ENCODE measurements at regions not wholly inside any gene's neighbourhood (a gene's known extent, or its start where the extent isn't known, plus 50 kb on each side); places are given as distances from the start of the nearest gene placed in this dataset.
"Not testable (repeated sequence)": the region's sequence is repeated elsewhere in the genome, so short reads cannot be mapped to it uniquely, and the experiment has no call there.

DNA sequence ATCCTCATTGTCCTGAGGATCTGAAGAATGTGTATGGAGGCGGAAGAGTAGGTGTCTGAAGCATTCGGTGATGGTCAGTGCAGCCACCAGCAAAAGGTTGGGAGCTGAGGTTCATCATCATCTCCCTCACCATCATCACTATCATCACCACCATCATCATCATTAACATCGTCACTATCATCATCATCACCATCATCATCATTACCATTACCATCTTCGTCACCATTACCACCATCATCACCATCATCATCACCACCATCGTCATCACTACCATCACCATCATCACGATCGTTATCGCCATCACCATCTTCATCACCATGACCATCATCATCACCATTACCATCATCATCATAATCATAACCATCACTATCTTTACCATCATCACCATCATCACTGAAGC lies 90.8 kb upstream of the TMEM132D start:
- no peak for DNase-seq (ENCODE audit: low read depth)
- no peak overlapping the region for H3K4me3 ChIP-seq (ENCODE audit: low read depth, low read length)
- TF ChIP-seq MAX (IDR thresholded peaks at IDR 0.05; ENCODE audit: low read depth, low read length), result no peak
- no peak for TF ChIP-seq POLR2A (IDR thresholded peaks at IDR 0.05; ENCODE audit: extremely low read depth, insufficient read length)
- no peak for TF ChIP-seq MYC (IDR thresholded peaks at IDR 0.05; ENCODE audit: low read depth, low read length)
- no peak for TF ChIP-seq CTCF (IDR thresholded peaks at IDR 0.05; ENCODE audit: low read depth, low read length)

- TF ChIP-seq MAX (IDR thresholded peaks at IDR 0.05; ENCODE audit: low read depth, low read length), result no peak
- TF ChIP-seq CTCF (IDR thresholded peaks at IDR 0.05; ENCODE audit: low read depth, low read length), result no peak
- TF ChIP-seq POLR2A (IDR thresholded peaks at IDR 0.05; ENCODE audit: extremely low read depth, insufficient read length), result no peak
- TF ChIP-seq MYC (IDR thresholded peaks at IDR 0.05; ENCODE audit: low read depth, low read length), result no peak
- H3K4me3 ChIP-seq (ENCODE audit: low read depth, low read length), result no peak overlapping the region
- no peak for DNase-seq (ENCODE audit: low read depth)
Observed at GRCh38 chr12:129997239-129997638, 93.4 kb upstream of the TMEM132D start.

DNA sequence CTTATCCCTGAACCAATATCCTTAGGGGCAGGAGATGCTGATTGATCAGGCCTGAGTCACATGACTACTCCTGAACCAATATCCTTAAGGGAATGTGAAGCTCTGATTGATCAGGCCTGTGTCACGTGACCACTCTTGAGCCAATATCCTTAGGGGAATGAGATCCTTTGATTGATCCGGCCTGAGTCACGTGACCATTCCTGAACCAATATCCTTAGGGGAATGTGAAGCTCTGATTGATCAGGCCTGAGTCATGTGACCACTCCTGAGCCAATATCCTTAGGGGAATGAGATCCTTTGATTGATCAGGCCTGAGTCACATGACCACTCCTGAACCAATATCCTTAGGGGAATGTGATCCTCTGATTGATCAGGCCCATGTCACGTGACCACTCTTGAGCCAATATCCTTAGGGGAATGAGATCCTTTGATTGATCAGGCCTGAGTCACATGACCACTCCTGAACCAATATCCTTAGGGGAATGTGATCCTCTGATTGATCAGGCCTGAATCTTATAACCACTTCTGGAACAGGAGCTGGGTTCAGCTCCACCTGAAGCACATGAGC lies 100.6 kb upstream of the TMEM132D start:
- DNase-seq (ENCODE audit: low read depth); H3K4me3 ChIP-seq (ENCODE audit: low read depth, low read length): not testable (repeated sequence)

- no peak overlapping the region for H3K4me3 ChIP-seq (ENCODE audit: low read depth, low read length)
- DNase-seq (ENCODE audit: low read depth), result no peak
- no peak for TF ChIP-seq POLR2A (IDR thresholded peaks at IDR 0.05; ENCODE audit: extremely low read depth, insufficient read length)
- no peak for TF ChIP-seq CTCF (IDR thresholded peaks at IDR 0.05; ENCODE audit: low read depth, low read length)
- no peak for TF ChIP-seq MAX (IDR thresholded peaks at IDR 0.05; ENCODE audit: low read depth, low read length)
- TF ChIP-seq MYC (IDR thresholded peaks at IDR 0.05; ENCODE audit: low read depth, low read length), result no peak
Observed at GRCh38 chr12:130007771-130008170, 103.9 kb upstream of the TMEM132D start.

- TF ChIP-seq MYC (IDR thresholded peaks at IDR 0.05; ENCODE audit: low read depth, low read length) (no peak), MAX (IDR thresholded peaks at IDR 0.05; ENCODE audit: low read depth, low read length) (no peak), CTCF (IDR thresholded peaks at IDR 0.05; ENCODE audit: low read depth, low read length) (no peak), POLR2A (IDR thresholded peaks at IDR 0.05; ENCODE audit: extremely low read depth, insufficient read length) (no peak)
Observed at GRCh38 chr12:130008241-130008640, 104.4 kb upstream of the TMEM132D start.

DNA sequence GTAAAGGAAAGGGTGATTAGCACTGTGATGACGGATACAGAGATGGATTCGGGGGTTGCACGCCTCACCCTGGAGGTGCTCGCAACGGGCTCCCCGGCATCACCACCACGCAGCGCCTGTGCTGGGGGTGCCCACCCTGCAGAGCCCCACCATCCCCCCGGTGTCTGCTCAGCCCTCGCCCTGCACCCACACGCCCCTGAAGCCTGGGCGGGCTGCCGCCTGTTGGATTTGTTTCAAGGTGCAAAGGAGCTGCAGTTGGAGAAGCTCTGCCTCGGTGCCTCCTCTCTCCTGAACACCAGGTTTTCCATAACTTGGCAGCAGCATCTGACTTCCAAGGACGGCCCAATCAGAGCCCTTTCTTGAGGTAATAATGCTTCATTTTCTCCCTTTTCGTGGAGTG lies 106.1 kb upstream of the TMEM132D start:
- H3K4me3 ChIP-seq (ENCODE audit: low read depth, low read length), result no peak overlapping the region
- no peak for DNase-seq (ENCODE audit: low read depth)
- TF ChIP-seq POLR2A (IDR thresholded peaks at IDR 0.05; ENCODE audit: extremely low read depth, insufficient read length) (no peak), MYC (IDR thresholded peaks at IDR 0.05; ENCODE audit: low read depth, low read length) (no peak), MAX (IDR thresholded peaks at IDR 0.05; ENCODE audit: low read depth, low read length) (no peak), CTCF (IDR thresholded peaks at IDR 0.05; ENCODE audit: low read depth, low read length) (no peak)

More at GRCh38 chr12:130008241-130008640, 104.4 kb upstream of the TMEM132D start:
- DNase-seq (ENCODE audit: low read depth), result no peak
- H3K4me3 ChIP-seq (ENCODE audit: low read depth, low read length), result no peak overlapping the region
